Subcutaneous abdominal adipose tissue (tissue), 5 donors: ENCODE measurements at regions not wholly inside any gene's neighbourhood (a gene's known extent, or its start where the extent isn't known, plus 50 kb on each side); places are given as distances from the start of the nearest gene placed in this dataset.

Source experiments
- H3K27ac ChIP-seq: one replicate; pipeline ENCODE4 v1.7.0; 2013; ENCODE audit warnings: low read depth, mild to moderate bottlenecking, inconsistent platforms, low read length, moderate library complexity
- H3K27me3 ChIP-seq, 5 donors: one replicate each; pipeline ENCODE4 v1.7.0; 2013; ENCODE audit warnings: low read length in 5 of 5, inconsistent platforms in 1 of 5; ENCODE audit not compliant: control insufficient read depth in 5 of 5, insufficient read depth in 4 of 5
- H3K36me3 ChIP-seq, 5 donors: one replicate each; pipeline ENCODE4 v1.7.0; 2013; ENCODE audit warnings: low read length in 5 of 5; ENCODE audit not compliant: control insufficient read depth in 5 of 5, insufficient read depth in 5 of 5
- H3K4me1 ChIP-seq, 5 donors: one replicate each; pipeline ENCODE4 v1.7.0; 2013; ENCODE audit warnings: low read length in 5 of 5, mild to moderate bottlenecking in 3 of 5, moderate library complexity in 1 of 5; ENCODE audit not compliant: control insufficient read depth in 5 of 5, insufficient read depth in 5 of 5
- H3K4me3 ChIP-seq, 5 donors: one replicate each; pipeline ENCODE4 v1.7.0; 2013; ENCODE audit warnings: low read length in 5 of 5, low read depth in 1 of 5
- H3K9ac ChIP-seq, 5 donors: one replicate each; pipeline ENCODE4 v1.7.0; 2013; ENCODE audit warnings: low read length in 5 of 5, mild to moderate bottlenecking in 4 of 5, moderate library complexity in 3 of 5
- H3K9me3 ChIP-seq, 5 donors: one replicate each; pipeline ENCODE4 v1.7.0; 2013; ENCODE audit warnings: low read length in 5 of 5; ENCODE audit not compliant: control insufficient read depth in 5 of 5
- donor health status: healthy.
- donor health status: healthy.
- donor health status: healthy.
- donor health status: healthy.
- donor health status: healthy.

DNA sequence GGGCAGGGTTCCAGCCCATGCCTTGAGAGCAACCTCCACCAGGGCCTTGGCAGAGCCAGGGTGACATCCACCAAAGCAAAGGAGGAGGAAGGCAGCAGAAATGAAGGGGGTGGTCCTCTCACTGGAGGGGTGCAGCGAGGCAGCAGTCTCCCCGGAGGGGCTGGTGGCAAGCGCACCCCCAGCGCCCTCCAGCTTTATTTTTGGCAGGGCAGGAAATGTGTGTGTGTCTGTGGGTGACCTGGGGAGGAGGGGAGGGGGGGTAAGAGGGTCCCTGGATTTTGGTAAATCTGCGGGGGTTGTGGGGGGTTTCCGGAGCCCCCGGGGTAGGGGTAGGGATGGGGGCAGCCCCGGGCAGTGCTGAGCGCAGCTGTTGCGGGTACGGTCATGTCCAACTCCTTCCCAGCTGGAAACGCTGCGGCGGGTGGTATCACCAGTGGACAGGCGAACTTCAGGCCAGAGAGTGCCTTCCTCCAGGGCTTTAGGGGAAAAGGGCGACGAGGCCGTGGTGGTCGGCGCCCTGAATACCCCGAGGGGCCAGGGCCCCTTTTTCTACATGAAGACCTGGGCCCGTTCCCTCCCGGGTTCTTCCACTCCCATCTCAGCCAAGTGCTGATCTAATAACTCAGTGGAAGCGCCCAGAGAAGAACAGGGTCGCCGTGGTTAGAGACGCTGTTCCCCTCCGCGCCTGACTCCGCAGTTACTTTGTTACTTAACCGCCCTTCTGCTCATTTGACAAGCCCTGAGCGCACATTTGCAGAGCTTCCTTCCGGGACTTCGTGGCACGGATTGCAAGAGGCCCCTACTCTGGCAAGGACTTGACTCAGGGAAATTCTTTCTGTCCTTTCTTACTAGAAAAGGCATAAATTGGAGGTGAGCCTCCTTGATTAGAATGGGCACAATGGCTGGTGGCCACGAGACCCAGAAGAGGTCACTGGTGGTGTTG, 55.2 kb downstream of the FOS start:
- H3K36me3 ChIP-seq, result no peaks in the 10 kb centered on the region

GRCh38 chr14:75334549-75335051, 56.0 kb downstream of the FOS start:
- H3K36me3 ChIP-seq, result no peaks in the 10 kb centered on the region
- H3K4me1 ChIP-seq, result peaks cover 10 to 27% (median 12%) of the 10 kb centered on the region in 5 donors
- H3K27ac ChIP-seq, result no peak overlapping the region
- peak overlapping the region in 2 of 5 donors; percentile 10 to 31 for H3K9ac ChIP-seq
- H3K4me3 ChIP-seq, result peak overlapping the region; percentile 22 to 42 (median 34)
- no peaks in the 10 kb centered on the region for H3K9me3 ChIP-seq
- no peaks in the 10 kb centered on the region for H3K27me3 ChIP-seq

More for the DNA sequence above, 55.2 kb downstream of the FOS start:
- H3K9ac ChIP-seq, result peak overlapping the region in 3 of 5 donors; percentile 10 to 57 (median 31)
- H3K4me1 ChIP-seq, result peaks cover 9 to 21% (median 12%) of the 10 kb centered on the region in 5 donors
- no peaks in the 10 kb centered on the region for H3K9me3 ChIP-seq
- H3K4me3 ChIP-seq, result peak overlapping the region; percentile 22 to 42 (median 34)
- no peak overlapping the region for H3K27ac ChIP-seq
- H3K27me3 ChIP-seq, result no peaks in the 10 kb centered on the region

GRCh38 chr14:75335571-75335970, 56.9 kb downstream of the FOS start:
- no peak overlapping the region for H3K27ac ChIP-seq

GRCh38 chr14:75338398-75338797, 59.8 kb downstream of the FOS start:
- Histone ChIP-seq H3K27me3 (no peaks in the 10 kb centered on the region), H3K4me3 (no peak overlapping the region), H3K9ac (no peak overlapping the region), H3K4me1 (peaks cover 19 to 61% (median 42%) of the 10 kb centered on the region in 5 donors), H3K9me3 (no peaks in the 10 kb centered on the region), H3K27ac (no peak overlapping the region), H3K36me3 (no peaks in the 10 kb centered on the region)

More at GRCh38 chr14:75335571-75335970, 56.9 kb downstream of the FOS start:
- H3K4me1 ChIP-seq, result peaks cover 10 to 35% (median 17%) of the 10 kb centered on the region in 5 donors
- H3K36me3 ChIP-seq, result no peaks in the 10 kb centered on the region
- H3K4me3 ChIP-seq, result no peak overlapping the region
- no peak overlapping the region for H3K9ac ChIP-seq
- no peaks in the 10 kb centered on the region for H3K27me3 ChIP-seq
- no peaks in the 10 kb centered on the region for H3K9me3 ChIP-seq

DNA sequence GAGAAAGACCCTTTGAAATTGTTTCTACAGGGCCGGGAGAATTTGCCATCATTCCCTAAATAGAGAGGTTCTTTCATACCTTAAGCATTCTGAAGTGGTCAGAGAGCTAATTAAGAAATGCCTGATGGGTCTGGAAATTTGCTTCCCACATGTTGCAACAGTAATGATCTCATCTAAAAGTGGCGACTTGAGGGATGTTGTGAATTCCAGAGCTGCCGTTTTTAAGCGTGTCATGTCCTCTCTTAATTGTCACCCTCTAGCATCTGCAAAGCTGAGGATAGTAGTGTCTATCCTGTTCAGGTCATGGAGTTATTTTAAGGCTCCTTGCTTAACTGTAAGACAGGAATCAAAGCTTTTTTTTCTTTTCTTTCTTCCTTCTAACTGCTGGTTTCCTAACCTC, 60.4 kb downstream of the FOS start:
- H3K9me3 ChIP-seq, result no peaks in the 10 kb centered on the region
- H3K4me3 ChIP-seq, result no peak overlapping the region
- H3K4me1 ChIP-seq, result peaks cover 19 to 63% (median 46%) of the 10 kb centered on the region in 5 donors
- no peak overlapping the region for H3K27ac ChIP-seq
- H3K27me3 ChIP-seq, result no peaks in the 10 kb centered on the region
- H3K36me3 ChIP-seq, result no peaks in the 10 kb centered on the region
- no peak overlapping the region for H3K9ac ChIP-seq

GRCh38 chr14:75340921-75341320, 62.3 kb downstream of the FOS start:
- H3K4me1 ChIP-seq, result peaks cover 14 to 52% (median 40%) of the 10 kb centered on the region in 5 donors

GRCh38 chr14:75341620-75342019, 63.0 kb downstream of the FOS start:
- H3K27ac ChIP-seq, result peak overlapping the region; percentile 54
- H3K36me3 ChIP-seq, result no peaks in the 10 kb centered on the region
- H3K27me3 ChIP-seq, result no peaks in the 10 kb centered on the region
- H3K9me3 ChIP-seq, result no peaks in the 10 kb centered on the region
- no peak overlapping the region for H3K4me3 ChIP-seq
- H3K4me1 ChIP-seq, result peaks cover 14 to 52% (median 40%) of the 10 kb centered on the region in 5 donors
- H3K9ac ChIP-seq, result peak overlapping the region in 2 of 5 donors; percentile 26 to 53

More at GRCh38 chr14:75340921-75341320, 62.3 kb downstream of the FOS start:
- H3K27ac ChIP-seq, result peak overlapping the region; percentile 64
- no peaks in the 10 kb centered on the region for H3K27me3 ChIP-seq
- H3K9me3 ChIP-seq, result no peaks in the 10 kb centered on the region
- peak overlapping the region in 2 of 5 donors; percentile 13 to 47 for H3K4me3 ChIP-seq
- no peaks in the 10 kb centered on the region for H3K36me3 ChIP-seq
- H3K9ac ChIP-seq, result peak overlapping the region in 2 of 5 donors; percentile 16 to 25

DNA sequence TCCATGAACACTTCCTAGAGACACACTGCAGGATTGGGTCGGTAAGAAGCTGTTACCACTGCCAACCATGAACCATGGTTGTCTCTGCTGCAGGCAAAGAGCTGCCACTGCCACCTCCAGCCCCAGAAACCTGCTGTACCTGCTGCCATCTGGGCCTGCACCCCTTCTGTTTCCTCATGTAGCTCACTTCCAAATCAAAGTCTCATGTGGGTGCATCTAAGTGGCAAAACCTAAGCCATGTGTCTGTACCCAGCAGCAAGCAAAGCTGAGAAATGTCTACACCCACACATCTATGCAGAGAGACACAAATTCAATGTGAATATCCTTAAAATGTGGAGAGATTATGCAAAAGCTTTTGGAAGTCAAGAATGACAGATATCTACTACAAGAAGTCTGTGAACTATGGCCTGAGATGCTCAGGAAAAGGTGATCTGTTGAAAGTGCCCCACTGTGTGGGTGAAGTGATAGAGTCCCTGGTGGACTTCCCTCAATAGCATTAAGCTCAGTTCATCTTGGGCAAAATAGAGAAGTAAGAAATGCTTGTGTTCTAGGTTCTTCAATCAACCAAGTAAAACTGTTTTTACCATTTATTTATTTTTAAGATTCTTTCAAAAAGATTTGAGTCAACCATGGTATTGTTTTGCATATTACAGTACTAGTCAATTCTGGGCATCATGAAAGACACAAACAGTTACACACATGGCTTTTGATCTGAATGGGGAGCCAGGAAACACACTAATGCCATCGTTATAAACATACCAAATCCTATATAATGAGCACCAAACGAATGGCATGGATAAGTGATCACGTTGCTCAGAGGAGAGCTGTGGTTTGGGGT, 64.4 kb downstream of the FOS start:
- H3K4me3 ChIP-seq, result no peak overlapping the region
- H3K36me3 ChIP-seq, result no peaks in the 10 kb centered on the region
- H3K4me1 ChIP-seq, result peaks cover 14 to 52% (median 40%) of the 10 kb centered on the region in 5 donors
- H3K27ac ChIP-seq, result no peak overlapping the region
- no peaks in the 10 kb centered on the region for H3K9me3 ChIP-seq
- no peaks in the 10 kb centered on the region for H3K27me3 ChIP-seq
- H3K9ac ChIP-seq, result no peak overlapping the region

GRCh38 chr14:75343911-75344310, 65.3 kb downstream of the FOS start:
- Histone ChIP-seq H3K36me3 (no peaks in the 10 kb centered on the region), H3K4me1 (peaks cover 10 to 49% (median 40%) of the 10 kb centered on the region in 5 donors), H3K9ac (no peak overlapping the region), H3K9me3 (no peaks in the 10 kb centered on the region), H3K27me3 (no peaks in the 10 kb centered on the region), H3K27ac (no peak overlapping the region), H3K4me3 (no peak overlapping the region)
